NCI-H345 (cell line): ENCODE measurements at regions not wholly inside any gene's neighbourhood (a gene's known extent, or its start where the extent isn't known, plus 50 kb on each side); places are given as distances from the start of the nearest gene placed in this dataset.
"Not testable (repeated sequence)": the region's sequence is repeated elsewhere in the genome, so short reads cannot be mapped to it uniquely, and the experiment has no call there.

Source experiments
- DNase-seq: peaks from one replicate; lab custom pipeline; 2025; lab: John Stamatoyannopoulos, UW

- DNase-seq = no peak
Measured at GRCh38 chr1:104019675-104020049, 270.0 kb downstream of the AMY1C start.

- no peak for DNase-seq
Measured at GRCh38 chr1:104028416-104029035, 278.8 kb downstream of the AMY1C start.

GRCh38 chr1:104029456-104029970 is 279.8 kb downstream of the AMY1C start:
- no peak for DNase-seq

GRCh38 chr1:104056786-104057185 is 307.1 kb downstream of the AMY1C start:
- no peak for DNase-seq

- DNase-seq = peak; percentile 2
Measured at GRCh38 chr1:104057219-104057898, 307.7 kb downstream of the AMY1C start.

GRCh38 chr1:104061637-104062036 is 311.9 kb downstream of the AMY1C start:
- not testable (repeated sequence) for DNase-seq

- DNase-seq = no peak
Measured at GRCh38 chr1:104064399-104064798, 314.7 kb downstream of the AMY1C start.

GRCh38 chr1:104072915-104073371 is 323.2 kb downstream of the AMY1C start:
- no peak for DNase-seq

GRCh38 chr1:104073463-104073902 is 323.8 kb downstream of the AMY1C start:
- no peak for DNase-seq

- no peak for DNase-seq
Measured at GRCh38 chr1:104082221-104082620, 332.5 kb downstream of the AMY1C start.

GRCh38 chr1:104084380-104084779 is 334.7 kb downstream of the AMY1C start:
- no peak for DNase-seq

- DNase-seq = no peak
Measured at GRCh38 chr1:104092698-104093097, 343.0 kb downstream of the AMY1C start.

- no peak for DNase-seq
Measured at GRCh38 chr1:104098837-104099236, 349.1 kb downstream of the AMY1C start.

GRCh38 chr1:104100115-104100514 is 350.4 kb downstream of the AMY1C start:
- DNase-seq = no peak

- DNase-seq = no peak
Measured at GRCh38 chr1:104105465-104105864, 355.8 kb downstream of the AMY1C start.

- DNase-seq = no peak
Measured at GRCh38 chr1:104120525-104120924, 370.8 kb downstream of the AMY1C start.

GRCh38 chr1:104121271-104121670 is 371.6 kb downstream of the AMY1C start:
- no peak for DNase-seq

- no peak for DNase-seq
Measured at GRCh38 chr1:104125266-104125665, 375.6 kb downstream of the AMY1C start.

- DNase-seq = no peak
Measured at GRCh38 chr1:104125970-104126369, 376.3 kb downstream of the AMY1C start.

GRCh38 chr1:104132382-104132973 is 382.8 kb downstream of the AMY1C start:
- DNase-seq = peak; percentile 31

- DNase-seq = not testable (repeated sequence)
Measured at GRCh38 chr1:104135036-104135435, 385.3 kb downstream of the AMY1C start.

- no peak for DNase-seq
Measured at GRCh38 chr1:104136621-104137020, 386.9 kb downstream of the AMY1C start.

GRCh38 chr1:104156738-104157137 is 407.0 kb downstream of the AMY1C start:
- DNase-seq = no peak
